Erythroblast (primary cell): ENCODE measurements at regions not wholly inside any gene's neighbourhood (a gene's known extent, or its start where the extent isn't known, plus 50 kb on each side); places are given as distances from the start of the nearest gene placed in this dataset.

Experiments used
- GATA1 ChIP-seq: IDR thresholded peaks from 2 replicates; pipeline ENCODE4 v1.6.1; 2011; ENCODE audit warnings: low read depth, mild to moderate bottlenecking, control low read depth, low read length, moderate library complexity
- POLR2A ChIP-seq: IDR thresholded peaks from 2 replicates; pipeline ENCODE4 v1.6.1; 2011; ENCODE audit warnings: mild to moderate bottlenecking, low read length

GRCh38 chr1:195789321-195789720, 818.9 kb downstream of the KCNT2 start:
- TF ChIP-seq POLR2A (no peak), GATA1 (no peak)
